Fibroblast of lung (primary cell): ENCODE measurements at regions not wholly inside any gene's neighbourhood (a gene's known extent, or its start where the extent isn't known, plus 50 kb on each side); places are given as distances from the start of the nearest gene placed in this dataset.
A peak's percentile ranks its signal among the peaks of the same experiment; 100 is the strongest.

ENCODE experiments used
- DNase-seq, 2 donors: peaks; one replicate each; pipeline versions ENCODE4 v3.0.0 to v3.0.0-alpha.2; 2010; ENCODE audit warnings: low read depth in 2 of 2
- H2AFZ ChIP-seq: 2 replicates; pipeline ENCODE4 v1.5.1; 2012; ENCODE audit warnings: low read length, control low read depth, inconsistent platforms
- H3K27ac ChIP-seq: 2 replicates; pipeline ENCODE4 v1.5.1; 2011; ENCODE audit warnings: low read length, control low read depth; ENCODE audit not compliant: insufficient read depth
- H3K27me3 ChIP-seq: 2 replicates; pipeline ENCODE4 v1.5.1; 2011; ENCODE audit warnings: mild to moderate bottlenecking, low read length; ENCODE audit not compliant: control insufficient read depth, insufficient read depth
- H3K36me3 ChIP-seq: 2 replicates; pipeline ENCODE4 v1.5.1; 2011; ENCODE audit warnings: low read length; ENCODE audit not compliant: control insufficient read depth, insufficient read depth
- H3K4me1 ChIP-seq: 2 replicates; pipeline ENCODE4 v1.5.1; 2011; ENCODE audit warnings: low read length; ENCODE audit not compliant: control insufficient read depth, insufficient read depth; ENCODE audit errors: extremely low read depth
- H3K4me2 ChIP-seq: 2 replicates; pipeline ENCODE4 v1.5.1; 2011; ENCODE audit warnings: low read length, control low read depth; ENCODE audit not compliant: insufficient read depth; ENCODE audit errors: extremely low read depth
- H3K4me3 ChIP-seq, 4 experiments: fragments of 200-600 bp in 1 of 4; sonication (generic) in 1 of 4; replicated peaks in 1 of 4; 2 replicates each; pipeline ENCODE4 v1.5.1; 2011 to 2016; ENCODE audit warnings: low read length in 4 of 4, low read depth in 3 of 4, mild to moderate bottlenecking in 3 of 4, control low read depth in 2 of 4, inconsistent platforms in 1 of 4, mixed read lengths in 1 of 4; ENCODE audit not compliant: insufficient read depth in 1 of 4; ENCODE audit errors: control extremely low read depth in 1 of 4
- H3K79me2 ChIP-seq: 2 replicates; pipeline ENCODE4 v1.5.1; 2012; ENCODE audit warnings: mild to moderate bottlenecking, low read length, inconsistent platforms; ENCODE audit not compliant: control insufficient read depth, insufficient read depth
- H3K9ac ChIP-seq: 2 replicates; pipeline ENCODE4 v1.5.1; 2011; ENCODE audit warnings: mild to moderate bottlenecking, low read length, control low read depth; ENCODE audit not compliant: insufficient read depth
- H3K9me3 ChIP-seq: 2 replicates; pipeline ENCODE4 v1.5.1; 2012; ENCODE audit warnings: low read depth, low read length; ENCODE audit not compliant: control insufficient read depth, insufficient read depth
- H4K20me1 ChIP-seq: 2 replicates; pipeline ENCODE4 v1.5.1; 2011; ENCODE audit warnings: low read length; ENCODE audit not compliant: control insufficient read depth, insufficient read depth; ENCODE audit errors: extremely low read depth
- EZH2 ChIP-seq: IDR thresholded peaks from 2 replicates; pipeline ENCODE4 v1.5.1; 2012; ENCODE audit warnings: low read length, control low read depth, mild to moderate bottlenecking; ENCODE audit errors: missing control alignments
- TF ChIP-seq, protein P1 (sequence below), 2 donors: IDR thresholded peaks in 1 of 2; conservative IDR thresholded peaks in 1 of 2; 1 replicate in 1 of 2; 2 replicates in 1 of 2; pipeline ENCODE4 v1.5.1; 2011 to 2012; ENCODE audit warnings: low read length in 2 of 2, control low read depth in 1 of 2, inconsistent platforms in 1 of 2, low read depth in 1 of 2, mild to moderate bottlenecking in 1 of 2

DNA sequence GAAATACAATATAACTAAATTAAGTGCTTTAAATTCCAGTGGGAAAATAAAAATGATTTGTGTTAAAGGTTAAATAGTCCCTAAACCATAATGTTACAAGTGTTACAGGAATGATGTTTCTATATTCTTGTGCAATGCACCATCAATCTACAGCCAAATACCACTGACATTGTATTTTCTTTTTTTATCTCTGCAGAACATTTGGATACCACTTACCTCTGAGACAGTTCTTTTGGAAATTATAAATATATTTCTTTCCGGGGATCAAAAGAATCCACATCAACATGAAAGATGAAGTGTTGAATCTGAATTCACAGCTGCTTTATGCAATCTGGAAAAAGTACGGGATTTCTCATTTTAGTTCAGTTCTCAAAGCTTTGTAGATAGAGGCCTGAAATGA, 518.3 kb upstream of the AGA start:
- H3K4me1 ChIP-seq: no peaks in the 10 kb centered on the region
- H3K9me3 ChIP-seq: no peaks in the 10 kb centered on the region
- TF ChIP-seq EZH2: no peak
- TF ChIP-seq, protein P1, sequence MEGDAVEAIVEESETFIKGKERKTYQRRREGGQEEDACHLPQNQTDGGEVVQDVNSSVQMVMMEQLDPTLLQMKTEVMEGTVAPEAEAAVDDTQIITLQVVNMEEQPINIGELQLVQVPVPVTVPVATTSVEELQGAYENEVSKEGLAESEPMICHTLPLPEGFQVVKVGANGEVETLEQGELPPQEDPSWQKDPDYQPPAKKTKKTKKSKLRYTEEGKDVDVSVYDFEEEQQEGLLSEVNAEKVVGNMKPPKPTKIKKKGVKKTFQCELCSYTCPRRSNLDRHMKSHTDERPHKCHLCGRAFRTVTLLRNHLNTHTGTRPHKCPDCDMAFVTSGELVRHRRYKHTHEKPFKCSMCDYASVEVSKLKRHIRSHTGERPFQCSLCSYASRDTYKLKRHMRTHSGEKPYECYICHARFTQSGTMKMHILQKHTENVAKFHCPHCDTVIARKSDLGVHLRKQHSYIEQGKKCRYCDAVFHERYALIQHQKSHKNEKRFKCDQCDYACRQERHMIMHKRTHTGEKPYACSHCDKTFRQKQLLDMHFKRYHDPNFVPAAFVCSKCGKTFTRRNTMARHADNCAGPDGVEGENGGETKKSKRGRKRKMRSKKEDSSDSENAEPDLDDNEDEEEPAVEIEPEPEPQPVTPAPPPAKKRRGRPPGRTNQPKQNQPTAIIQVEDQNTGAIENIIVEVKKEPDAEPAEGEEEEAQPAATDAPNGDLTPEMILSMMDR (conservative IDR thresholded peaks at IDR 0.05 in 1 of 2, IDR thresholded peaks at IDR 0.05 in 1 of 2; ENCODE audit: low read depth in 1 of 2, low read length in 2 of 2): no peak
- H3K27me3 ChIP-seq: no peaks in the 10 kb centered on the region
- H4K20me1 ChIP-seq: no peaks in the 10 kb centered on the region
- no peak overlapping the region for H3K4me2 ChIP-seq
- H3K4me3 ChIP-seq: no peak overlapping the region
- peak; percentile 3 to 73 for DNase-seq
- no peak overlapping the region for H2AFZ ChIP-seq
- H3K9ac ChIP-seq: no peak overlapping the region
- H3K27ac ChIP-seq: no peak overlapping the region
- no peaks in the 10 kb centered on the region for H3K36me3 ChIP-seq
- no peaks in the 10 kb centered on the region for H3K79me2 ChIP-seq

DNA sequence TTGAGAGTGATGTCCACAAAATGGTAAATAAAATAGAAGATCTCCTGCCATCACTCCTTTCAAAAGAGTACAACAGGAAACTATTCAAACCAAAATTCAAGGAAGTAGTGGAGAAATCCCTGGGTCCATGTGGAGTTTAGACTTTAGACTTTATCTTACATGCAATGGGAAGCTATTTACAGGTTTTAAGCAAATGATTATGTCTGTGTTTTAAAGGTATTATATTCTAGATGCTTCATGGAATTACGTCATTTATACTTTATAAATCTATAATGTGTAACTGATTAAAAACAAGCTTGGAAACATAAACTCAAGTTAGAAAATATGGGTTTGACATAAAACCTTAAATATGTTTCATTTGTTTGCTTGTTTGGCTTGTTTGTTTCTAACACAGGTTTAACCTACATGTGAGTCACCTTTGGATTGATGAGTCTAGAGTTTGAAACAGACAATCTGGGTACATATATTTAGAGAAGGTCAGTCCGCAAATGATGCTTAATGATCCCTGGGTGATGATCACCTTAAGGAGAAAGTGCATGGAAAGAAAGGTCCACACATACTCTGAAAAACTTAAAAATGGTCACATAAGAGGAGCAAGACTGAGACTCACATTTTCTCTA, 519.6 kb upstream of the AGA start:
- H3K9me3 ChIP-seq: no peaks in the 10 kb centered on the region
- no peaks in the 10 kb centered on the region for H3K36me3 ChIP-seq
- H3K4me2 ChIP-seq: no peak overlapping the region
- DNase-seq: no peak
- no peaks in the 10 kb centered on the region for H4K20me1 ChIP-seq
- H2AFZ ChIP-seq: no peak overlapping the region
- H3K27ac ChIP-seq: no peak overlapping the region
- H3K79me2 ChIP-seq: no peaks in the 10 kb centered on the region
- TF ChIP-seq, protein P1 (conservative IDR thresholded peaks at IDR 0.05 in 1 of 2, IDR thresholded peaks at IDR 0.05 in 1 of 2; ENCODE audit: low read depth in 1 of 2, low read length in 2 of 2): no peak
- no peak for TF ChIP-seq EZH2
- no peaks in the 10 kb centered on the region for H3K27me3 ChIP-seq
- H3K9ac ChIP-seq: no peak overlapping the region
- H3K4me1 ChIP-seq: no peaks in the 10 kb centered on the region
- no peak overlapping the region for H3K4me3 ChIP-seq

DNA sequence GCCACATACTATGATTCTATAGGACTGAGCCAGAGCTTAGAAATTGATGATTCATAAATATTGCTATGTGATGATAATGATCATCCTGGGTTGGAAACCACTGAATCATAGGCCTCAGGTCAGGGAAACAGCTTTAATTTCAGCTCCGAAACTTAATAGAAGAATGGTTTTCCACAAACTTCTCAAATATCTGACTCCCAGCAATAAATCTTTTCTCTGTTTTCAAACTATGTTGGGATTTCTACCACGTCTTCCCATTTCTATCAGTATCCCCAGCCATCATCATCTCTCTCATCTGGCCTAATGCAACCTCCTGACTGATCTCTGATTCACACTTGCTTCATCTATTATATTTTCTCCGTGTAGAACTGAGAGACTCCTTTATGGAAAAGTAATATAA, 521.8 kb upstream of the AGA start:
- no peaks in the 10 kb centered on the region for H3K4me1 ChIP-seq
- H2AFZ ChIP-seq: no peak overlapping the region
- TF ChIP-seq, protein P1 (conservative IDR thresholded peaks at IDR 0.05 in 1 of 2, IDR thresholded peaks at IDR 0.05 in 1 of 2; ENCODE audit: low read depth in 1 of 2, low read length in 2 of 2): no peak
- TF ChIP-seq EZH2: no peak
- no peaks in the 10 kb centered on the region for H4K20me1 ChIP-seq
- no peak overlapping the region for H3K27ac ChIP-seq
- no peaks in the 10 kb centered on the region for H3K79me2 ChIP-seq
- no peaks in the 10 kb centered on the region for H3K9me3 ChIP-seq
- H3K27me3 ChIP-seq: no peaks in the 10 kb centered on the region
- peak; percentile 51 to 56 for DNase-seq
- no peak overlapping the region for H3K9ac ChIP-seq
- no peak overlapping the region for H3K4me2 ChIP-seq
- no peak overlapping the region for H3K4me3 ChIP-seq
- H3K36me3 ChIP-seq: no peaks in the 10 kb centered on the region
